ENCODE measurements at regions not wholly inside any gene's neighbourhood (a gene's known extent, or its start where the extent isn't known, plus 50 kb on each side); places are given as distances from the start of the nearest gene placed in this dataset.

GRCh38 chr4:31905363-31905762 is 1185.2 kb downstream of the PCDH7 start:
- no peak for DNase-seq
- H3K27me3 Mint-ChIP-seq, result no peaks in the 10 kb centered on the region
- peaks cover 4 to 16% of the 10 kb centered on the region in 2 donors for H3K9me3 Mint-ChIP-seq
- no peak for ATAC-seq
- H3K4me1 Mint-ChIP-seq, result no peaks in the 10 kb centered on the region
- H3K4me3 Mint-ChIP-seq, result no peak overlapping the region
- H3K27ac Mint-ChIP-seq, result no peak overlapping the region

GRCh38 chr4:31908261-31908660 is 1188.1 kb downstream of the PCDH7 start:
- Mint-ChIP-seq H3K4me1 (no peaks in the 10 kb centered on the region), H3K4me3 (no peak overlapping the region), H3K9me3 (peaks cover 4 to 11% of the 10 kb centered on the region in 2 donors), H3K27ac (no peak overlapping the region), H3K27me3 (no peaks in the 10 kb centered on the region)
- no peak for DNase-seq
- ATAC-seq, result no peak

GRCh38 chr4:31917334-31917733 is 1197.2 kb downstream of the PCDH7 start:
- Mint-ChIP-seq H3K9me3 (peaks cover 21 to 27% of the 10 kb centered on the region in 2 donors), H3K27ac (no peak overlapping the region), H3K4me1 (no peaks in the 10 kb centered on the region), H3K4me3 (no peak overlapping the region), H3K27me3 (no peaks in the 10 kb centered on the region)
- ATAC-seq (no peak), DNase-seq (no peak)

- Mint-ChIP-seq H3K9me3 (peaks cover 27 to 28% of the 10 kb centered on the region in 2 donors), H3K27me3 (no peaks in the 10 kb centered on the region), H3K4me3 (no peak overlapping the region), H3K27ac (no peak overlapping the region), H3K4me1 (no peaks in the 10 kb centered on the region)
- DNase-seq (no peak), ATAC-seq (no peak)
Measured at GRCh38 chr4:31918891-31919290, 1198.7 kb downstream of the PCDH7 start.

- Mint-ChIP-seq H3K27me3 (no peaks in the 10 kb centered on the region), H3K9me3 (peaks cover 12 to 13% of the 10 kb centered on the region in 2 donors), H3K4me1 (no peaks in the 10 kb centered on the region), H3K27ac (no peak overlapping the region), H3K4me3 (no peak overlapping the region)
- ATAC-seq (no peak), DNase-seq (no peak)
Measured at GRCh38 chr4:31923634-31924033, 1203.5 kb downstream of the PCDH7 start.

- no peaks in the 10 kb centered on the region for H3K27me3 Mint-ChIP-seq
- H3K9me3 Mint-ChIP-seq, result peaks cover 5 to 6% of the 10 kb centered on the region in 2 donors
- no peak for DNase-seq
- ATAC-seq, result no peak
- H3K4me3 Mint-ChIP-seq, result no peak overlapping the region
- H3K4me1 Mint-ChIP-seq, result no peaks in the 10 kb centered on the region
- H3K27ac Mint-ChIP-seq, result no peak overlapping the region
Measured at GRCh38 chr4:31929676-31930345, 1209.6 kb downstream of the PCDH7 start.

GRCh38 chr4:31946456-31946855 is 1226.3 kb downstream of the PCDH7 start:
- Mint-ChIP-seq H3K9me3 (peaks cover 6 to 13% of the 10 kb centered on the region in 2 donors), H3K27me3 (no peaks in the 10 kb centered on the region), H3K4me3 (no peak overlapping the region), H3K4me1 (no peaks in the 10 kb centered on the region), H3K27ac (no peak overlapping the region)
- DNase-seq (no peak), ATAC-seq (no peak)

- Mint-ChIP-seq H3K27me3 (no peaks in the 10 kb centered on the region), H3K9me3 (peaks cover 6 to 13% of the 10 kb centered on the region in 2 donors), H3K4me3 (no peak overlapping the region), H3K4me1 (no peaks in the 10 kb centered on the region), H3K27ac (no peak overlapping the region)
- DNase-seq (no peak), ATAC-seq (no peak)
Measured at GRCh38 chr4:31947101-31947500, 1226.9 kb downstream of the PCDH7 start.

- Mint-ChIP-seq H3K4me3 (no peak overlapping the region), H3K27ac (no peak overlapping the region), H3K4me1 (no peaks in the 10 kb centered on the region), H3K9me3 (peaks cover 6 to 13% of the 10 kb centered on the region in 2 donors), H3K27me3 (no peaks in the 10 kb centered on the region)
- no peak for DNase-seq
- no peak for ATAC-seq
Measured at GRCh38 chr4:31949045-31949444, 1228.9 kb downstream of the PCDH7 start.

GRCh38 chr4:31955346-31955745 is 1235.2 kb downstream of the PCDH7 start:
- Mint-ChIP-seq H3K4me1 (no peaks in the 10 kb centered on the region), H3K4me3 (no peak overlapping the region), H3K9me3 (peaks cover 0 to 19% of the 10 kb centered on the region in 2 donors), H3K27me3 (no peaks in the 10 kb centered on the region), H3K27ac (no peak overlapping the region)
- ATAC-seq (no peak), DNase-seq (no peak)

GRCh38 chr4:31959972-31960371 is 1239.8 kb downstream of the PCDH7 start:
- H3K27ac Mint-ChIP-seq, result no peak overlapping the region
- no peak for ATAC-seq
- H3K4me3 Mint-ChIP-seq, result no peak overlapping the region
- H3K4me1 Mint-ChIP-seq, result no peaks in the 10 kb centered on the region
- DNase-seq, result no peak
- H3K9me3 Mint-ChIP-seq, result peaks cover 0 to 21% of the 10 kb centered on the region in 2 donors
- H3K27me3 Mint-ChIP-seq, result no peaks in the 10 kb centered on the region

- no peak for DNase-seq
- no peaks in the 10 kb centered on the region for H3K4me1 Mint-ChIP-seq
- no peak for ATAC-seq
- no peak overlapping the region for H3K4me3 Mint-ChIP-seq
- H3K27ac Mint-ChIP-seq, result no peak overlapping the region
- H3K9me3 Mint-ChIP-seq, result peaks cover 0 to 13% of the 10 kb centered on the region in 2 donors
- H3K27me3 Mint-ChIP-seq, result no peaks in the 10 kb centered on the region
Measured at GRCh38 chr4:31964685-31965084, 1244.5 kb downstream of the PCDH7 start.

- H3K4me1 Mint-ChIP-seq, result no peaks in the 10 kb centered on the region
- DNase-seq (no peak), ATAC-seq (no peak)
- no peak overlapping the region for H3K4me3 Mint-ChIP-seq
- no peak overlapping the region for H3K27ac Mint-ChIP-seq
- no peaks in the 10 kb centered on the region for H3K9me3 Mint-ChIP-seq
- no peaks in the 10 kb centered on the region for H3K27me3 Mint-ChIP-seq
Measured at GRCh38 chr4:31968842-31969241, 1248.7 kb downstream of the PCDH7 start.

- Mint-ChIP-seq H3K9me3 (peaks cover 6 to 15% of the 10 kb centered on the region in 2 donors), H3K4me1 (no peaks in the 10 kb centered on the region), H3K27me3 (no peaks in the 10 kb centered on the region), H3K4me3 (no peak overlapping the region), H3K27ac (no peak overlapping the region)
- no peak for ATAC-seq
- DNase-seq, result no peak
Measured at GRCh38 chr4:31974490-31975002, 1254.4 kb downstream of the PCDH7 start.

GRCh38 chr4:31979988-31980387 is 1259.8 kb downstream of the PCDH7 start:
- Mint-ChIP-seq H3K27ac (no peak overlapping the region), H3K4me1 (no peaks in the 10 kb centered on the region), H3K4me3 (no peak overlapping the region), H3K9me3 (peaks cover 6 to 18% of the 10 kb centered on the region in 2 donors), H3K27me3 (no peaks in the 10 kb centered on the region)
- DNase-seq (no peak), ATAC-seq (no peak)

- no peak for DNase-seq
- Mint-ChIP-seq H3K9me3 (peaks cover 0 to 13% of the 10 kb centered on the region in 2 donors), H3K27me3 (no peaks in the 10 kb centered on the region), H3K4me3 (no peak overlapping the region), H3K27ac (no peak overlapping the region), H3K4me1 (no peaks in the 10 kb centered on the region)
- ATAC-seq, result no peak
Measured at GRCh38 chr4:31983246-31983645, 1263.1 kb downstream of the PCDH7 start.

- Mint-ChIP-seq H3K9me3 (peaks cover 0 to 10% of the 10 kb centered on the region in 2 donors), H3K27ac (no peak overlapping the region), H3K4me1 (no peaks in the 10 kb centered on the region), H3K27me3 (no peaks in the 10 kb centered on the region), H3K4me3 (no peak overlapping the region)
- DNase-seq (no peak), ATAC-seq (no peak)
Measured at GRCh38 chr4:31983677-31984076, 1263.5 kb downstream of the PCDH7 start.

Measured in stimulated activated naive CD8-positive, alpha-beta T cell treated with anti-CD3 and anti-CD28 coated beads, Interleukin-15, amount 100 ng/mL, for 72 hours (primary cell).